ENCODE measurements at regions not wholly inside any gene's neighbourhood (a gene's known extent, or its start where the extent isn't known, plus 50 kb on each side); places are given as distances from the start of the nearest gene placed in this dataset.

DNA sequence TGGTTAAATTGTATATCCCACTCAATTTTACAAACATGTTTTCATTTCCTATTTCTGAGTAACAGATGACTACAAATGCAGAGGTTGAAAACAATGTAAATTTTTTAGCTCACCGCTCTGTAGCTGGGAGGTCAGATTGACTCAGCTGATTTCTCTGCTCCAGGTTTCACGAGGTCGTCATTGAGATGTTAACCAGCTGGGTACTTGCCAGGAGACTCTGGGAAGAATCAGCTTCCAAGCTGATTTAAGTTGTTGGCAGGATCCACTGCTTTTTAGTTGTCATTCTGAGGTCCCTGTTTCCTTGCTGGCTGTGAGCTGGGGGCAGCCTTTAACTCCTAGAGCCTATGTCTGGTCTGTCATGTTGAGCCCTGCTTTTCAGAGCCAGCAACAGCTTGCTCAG lies 864.3 kb upstream of the AGA start:
- TF ChIP-seq, protein P1, sequence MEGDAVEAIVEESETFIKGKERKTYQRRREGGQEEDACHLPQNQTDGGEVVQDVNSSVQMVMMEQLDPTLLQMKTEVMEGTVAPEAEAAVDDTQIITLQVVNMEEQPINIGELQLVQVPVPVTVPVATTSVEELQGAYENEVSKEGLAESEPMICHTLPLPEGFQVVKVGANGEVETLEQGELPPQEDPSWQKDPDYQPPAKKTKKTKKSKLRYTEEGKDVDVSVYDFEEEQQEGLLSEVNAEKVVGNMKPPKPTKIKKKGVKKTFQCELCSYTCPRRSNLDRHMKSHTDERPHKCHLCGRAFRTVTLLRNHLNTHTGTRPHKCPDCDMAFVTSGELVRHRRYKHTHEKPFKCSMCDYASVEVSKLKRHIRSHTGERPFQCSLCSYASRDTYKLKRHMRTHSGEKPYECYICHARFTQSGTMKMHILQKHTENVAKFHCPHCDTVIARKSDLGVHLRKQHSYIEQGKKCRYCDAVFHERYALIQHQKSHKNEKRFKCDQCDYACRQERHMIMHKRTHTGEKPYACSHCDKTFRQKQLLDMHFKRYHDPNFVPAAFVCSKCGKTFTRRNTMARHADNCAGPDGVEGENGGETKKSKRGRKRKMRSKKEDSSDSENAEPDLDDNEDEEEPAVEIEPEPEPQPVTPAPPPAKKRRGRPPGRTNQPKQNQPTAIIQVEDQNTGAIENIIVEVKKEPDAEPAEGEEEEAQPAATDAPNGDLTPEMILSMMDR (IDR thresholded peaks at IDR 0.05; ENCODE audit: low read depth, low read length), result no peak
- no peak for DNase-seq (ENCODE audit: extremely low read depth, low read depth)

DNA sequence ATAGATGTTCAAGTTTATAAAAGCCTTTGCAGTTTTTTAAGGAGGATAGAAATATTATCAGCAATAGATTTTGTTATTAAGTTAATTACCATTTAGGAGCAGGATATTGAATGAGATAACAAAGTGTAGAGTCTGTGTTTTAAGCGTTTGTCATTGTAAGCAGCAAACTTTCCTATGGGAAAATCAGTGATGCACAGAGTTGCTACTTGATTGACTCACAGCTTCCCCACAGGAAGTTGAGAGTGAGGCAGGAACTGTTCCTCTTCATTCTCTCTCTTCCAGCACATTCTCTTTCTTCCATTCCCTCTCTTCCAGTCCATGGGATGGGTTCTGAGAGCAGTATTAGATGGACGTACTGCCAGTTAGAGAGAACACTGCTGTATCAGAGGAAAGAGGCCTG lies 867.7 kb upstream of the AGA start:
- TF ChIP-seq, protein P1 (IDR thresholded peaks at IDR 0.05; ENCODE audit: low read depth, low read length), result no peak
- no peak for DNase-seq (ENCODE audit: extremely low read depth, low read depth)

DNA sequence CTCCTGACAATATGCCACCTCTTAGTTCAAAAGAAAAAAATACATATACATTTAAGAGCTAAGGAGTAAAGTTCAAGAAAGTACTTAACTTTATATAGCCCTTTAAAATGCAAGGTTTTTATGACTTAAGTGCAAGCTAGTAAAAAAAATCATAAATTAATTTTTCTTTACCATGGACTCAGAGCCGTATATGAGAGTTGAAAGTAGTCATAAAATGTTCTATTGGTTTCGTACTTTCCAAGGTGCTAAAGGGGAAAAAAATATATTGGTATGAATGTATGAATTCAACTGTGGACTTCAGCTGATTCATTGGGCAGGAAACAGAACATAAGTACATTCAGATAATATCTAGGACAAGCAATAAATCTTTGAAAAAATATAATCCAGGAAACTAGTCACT lies 869.8 kb upstream of the AGA start:
- TF ChIP-seq, protein P1 (IDR thresholded peaks at IDR 0.05; ENCODE audit: low read depth, low read length), result no peak
- DNase-seq (ENCODE audit: extremely low read depth, low read depth), result no peak

DNA sequence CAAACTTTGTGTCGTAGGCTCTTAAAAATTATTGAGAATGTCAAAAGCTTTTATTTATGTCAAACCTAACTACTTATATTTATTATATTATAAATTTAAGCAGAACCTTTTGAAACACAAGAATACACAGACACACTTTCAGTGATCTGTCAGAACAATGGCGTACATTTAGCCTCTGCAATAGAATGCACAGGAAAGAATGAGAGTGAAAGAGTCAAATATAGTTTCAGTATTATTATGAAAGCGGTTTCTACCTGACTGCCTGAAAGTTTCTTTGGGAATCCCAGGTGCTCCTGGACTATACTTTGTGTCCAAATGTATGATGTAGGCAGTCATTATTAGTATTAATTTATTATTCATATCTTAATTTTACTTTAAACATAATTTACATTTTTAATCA lies 872.0 kb upstream of the AGA start:
- TF ChIP-seq, protein P1 (IDR thresholded peaks at IDR 0.05; ENCODE audit: low read depth, low read length), result no peak
- DNase-seq (ENCODE audit: extremely low read depth, low read depth), result no peak

DNA sequence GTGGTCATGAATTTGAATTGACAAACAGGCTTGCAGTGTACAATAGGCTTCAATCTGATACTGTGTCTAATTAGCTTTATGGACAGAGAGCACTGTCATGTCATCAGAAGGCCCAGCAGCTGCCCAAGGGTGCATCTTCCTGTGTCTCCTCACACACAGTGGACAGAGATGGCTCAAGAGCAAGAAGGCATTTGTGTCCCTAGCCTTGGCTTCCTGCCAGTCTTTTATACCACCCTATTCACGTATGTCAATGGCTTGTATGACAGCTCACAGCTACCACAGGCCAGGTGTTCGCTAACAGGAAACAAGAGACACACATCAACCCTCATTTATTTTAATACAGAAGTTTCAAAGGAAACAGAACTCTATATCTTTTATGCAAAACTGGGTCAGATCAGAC lies 874.0 kb upstream of the AGA start:
- TF ChIP-seq, protein P1 (IDR thresholded peaks at IDR 0.05; ENCODE audit: low read depth, low read length), result no peak
- DNase-seq (ENCODE audit: extremely low read depth, low read depth), result no peak

DNA sequence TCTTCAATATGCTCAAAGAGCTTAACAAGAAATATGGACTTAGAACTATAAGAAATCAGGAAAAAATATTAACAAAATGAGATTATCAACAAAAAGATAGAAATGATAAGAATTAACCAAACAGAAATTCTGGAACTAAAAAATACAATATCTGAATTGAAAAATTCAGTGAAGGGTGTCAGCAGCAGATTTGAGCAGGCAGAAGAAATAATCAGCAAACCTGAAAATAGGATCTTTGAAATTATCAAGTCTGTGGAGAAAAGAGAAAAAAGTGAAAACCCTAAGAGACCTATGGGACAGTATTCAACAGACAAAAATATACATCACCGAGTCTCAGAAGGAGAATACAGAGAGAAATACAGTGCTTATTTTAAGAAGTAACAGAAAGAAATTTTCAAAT lies 877.8 kb upstream of the AGA start:
- TF ChIP-seq, protein P1 (IDR thresholded peaks at IDR 0.05; ENCODE audit: low read depth, low read length), result no peak
- DNase-seq (ENCODE audit: extremely low read depth, low read depth), result no peak

DNA sequence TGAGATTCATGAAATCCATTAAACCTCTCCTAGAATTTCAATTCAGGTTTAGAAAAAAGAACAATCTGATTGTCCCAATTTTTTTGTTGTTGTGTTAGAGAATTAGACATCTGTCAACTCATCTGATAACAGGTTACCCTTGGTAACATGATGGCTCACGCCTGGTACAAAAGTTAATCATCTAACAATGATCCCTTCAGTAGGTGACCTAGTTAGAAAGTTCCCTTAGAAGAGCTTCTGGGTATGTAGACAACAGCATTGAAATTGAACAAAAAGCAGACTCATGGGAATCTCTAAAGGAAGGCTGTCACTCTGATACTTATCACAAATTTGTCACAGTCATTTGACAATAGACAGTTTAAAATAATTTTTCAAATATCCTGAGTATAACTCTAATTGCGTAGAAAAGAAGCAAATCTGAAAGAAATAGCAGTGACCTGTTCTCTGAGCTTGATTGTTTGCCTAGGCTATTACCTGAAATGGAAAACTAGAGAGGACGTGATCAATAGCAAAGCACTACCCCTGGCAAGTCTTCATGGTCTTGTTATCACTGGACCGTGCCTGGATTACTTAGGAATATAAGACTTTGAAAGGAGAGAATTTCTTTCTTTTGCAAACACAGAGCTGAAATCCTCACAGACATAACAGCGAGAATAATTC lies 880.4 kb upstream of the AGA start:
- DNase-seq (ENCODE audit: extremely low read depth, low read depth), result no peak
- TF ChIP-seq, protein P1 (IDR thresholded peaks at IDR 0.05; ENCODE audit: low read depth, low read length), result no peak
